ENCODE measurements at regions not wholly inside any gene's neighbourhood (a gene's known extent, or its start where the extent isn't known, plus 50 kb on each side); places are given as distances from the start of the nearest gene placed in this dataset.

DNA sequence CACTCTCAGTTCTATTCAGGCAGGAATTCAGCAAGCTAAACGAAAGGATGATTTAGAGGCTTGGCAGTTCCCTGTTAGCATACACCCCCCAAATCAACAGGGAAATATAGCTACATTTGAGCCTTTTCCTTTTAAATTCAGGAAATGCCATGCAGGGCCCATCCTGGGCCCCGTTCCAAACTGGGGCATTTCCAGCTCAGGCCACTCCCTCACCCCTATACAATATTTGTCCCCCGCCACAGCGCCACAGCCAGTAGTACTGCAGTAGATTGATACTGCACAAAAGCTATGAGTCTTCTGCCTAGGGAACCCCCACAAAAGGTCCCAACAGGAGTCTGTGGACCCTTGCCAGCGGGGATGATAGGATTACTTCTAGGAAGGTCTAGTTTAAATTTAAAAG, 102.0 kb upstream of the MAPK10 start:
- intact Hi-C loops (cut with micrococcal nuclease): no loop called here
- Histone ChIP-seq H3K9me1 (replicated peaks; ENCODE audit: control insufficient read depth, extremely low read depth, insufficient read depth, low read length) (no peaks in the 10 kb centered on the region), H2AFZ (ENCODE audit: low read depth, low read length) (no peak overlapping the region), H3K79me2 (ENCODE audit: control insufficient read depth, insufficient read depth, low read length) (no peaks in the 10 kb centered on the region), H3K36me3 (ENCODE audit: control insufficient read depth in 2 of 2, extremely low read depth in 1 of 2, insufficient read depth in 2 of 2, low read length in 2 of 2) (no peaks in the 10 kb centered on the region), H3K4me2 (ENCODE audit: insufficient read depth, low read length) (no peak overlapping the region), H3K27ac (ENCODE audit: insufficient read depth, low read depth, low read length) (no peak overlapping the region), H3K4me1 (ENCODE audit: control insufficient read depth, extremely low read depth, insufficient read depth, low read length) (no peaks in the 10 kb centered on the region), H3K4me3 (replicated peaks in 1 of 3; ENCODE audit: insufficient read depth in 1 of 3, low read depth in 1 of 3, low read length in 3 of 3) (no peak overlapping the region), H3K9ac (replicated peaks; ENCODE audit: extremely low read depth, insufficient read depth, low read length) (no peak overlapping the region), H3K27me3 (ENCODE audit: control insufficient read depth in 2 of 2, insufficient read depth in 2 of 2, low read length in 2 of 2) (no peaks in the 10 kb centered on the region), H3K9me3 (replicated peaks; ENCODE audit: control insufficient read depth, insufficient read depth, low read length) (no peaks in the 10 kb centered on the region), H4K20me1 (replicated peaks; ENCODE audit: control insufficient read depth, extremely low read depth, insufficient read depth, low read length) (no peaks in the 10 kb centered on the region)
- ChIA-PET POLR2A (interaction anchor here (0.6 kb wide), 1 partner anchor 370 kb away, joined by 8 read pairs; no protein-coding TSS in a partner anchor), CTCF (no interaction called here)
- TF ChIP-seq MYC (IDR thresholded peaks at IDR 0.05; ENCODE audit: low read depth, low read length) (no peak), POLR2AphosphoS5 (IDR thresholded peaks at IDR 0.05; ENCODE audit: insufficient read depth, low read depth, low read length) (no peak), GATA2 (IDR thresholded peaks at IDR 0.05; ENCODE audit: insufficient read depth, insufficient read length, low read depth, low read length) (no peak), CTCF (IDR thresholded peaks at IDR 0.05; ENCODE audit: extremely low read depth in 1 of 2, insufficient read depth in 1 of 2, low read depth in 1 of 2, low read length in 2 of 2) (no peak), JUN (IDR thresholded peaks at IDR 0.05; ENCODE audit: borderline replicate concordance, insufficient read depth, insufficient read length, low read depth) (no peak), FOS (IDR thresholded peaks at IDR 0.05; ENCODE audit: borderline replicate concordance, insufficient read depth, low read length) (no peak), POLR2A (IDR thresholded peaks at IDR 0.05; ENCODE audit: low read depth, low read length) (no peak), EZH2 (IDR thresholded peaks at IDR 0.05; ENCODE audit: borderline replicate concordance, low read depth, low read length, severe bottlenecking) (no peak)
- TF ChIP-seq, protein P1, sequence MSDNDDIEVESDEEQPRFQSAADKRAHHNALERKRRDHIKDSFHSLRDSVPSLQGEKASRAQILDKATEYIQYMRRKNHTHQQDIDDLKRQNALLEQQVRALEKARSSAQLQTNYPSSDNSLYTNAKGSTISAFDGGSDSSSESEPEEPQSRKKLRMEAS (IDR thresholded peaks at IDR 0.05; ENCODE audit: insufficient read depth, insufficient read length): no peak
- FAIRE-seq: no peak
- no peak for DNase-seq (ENCODE audit: low read depth, low spot score)
- dilution Hi-C loops (cut with MboI; ENCODE audit: extremely low pct_ligation_motif_present, low sequenced_read_pairs): no loop called here
- BruUV-seq (replicated peaks): no TSS peak
